SHP77 treated with DMSO at 0.1 percent for 48 hours (cell line): ENCODE measurements at regions not wholly inside any gene's neighbourhood (a gene's known extent, or its start where the extent isn't known, plus 50 kb on each side); places are given as distances from the start of the nearest gene placed in this dataset.

ENCODE experiments used
- DNase-seq: peaks from one replicate; lab custom pipeline; 2025; lab: John Stamatoyannopoulos, UW

DNA sequence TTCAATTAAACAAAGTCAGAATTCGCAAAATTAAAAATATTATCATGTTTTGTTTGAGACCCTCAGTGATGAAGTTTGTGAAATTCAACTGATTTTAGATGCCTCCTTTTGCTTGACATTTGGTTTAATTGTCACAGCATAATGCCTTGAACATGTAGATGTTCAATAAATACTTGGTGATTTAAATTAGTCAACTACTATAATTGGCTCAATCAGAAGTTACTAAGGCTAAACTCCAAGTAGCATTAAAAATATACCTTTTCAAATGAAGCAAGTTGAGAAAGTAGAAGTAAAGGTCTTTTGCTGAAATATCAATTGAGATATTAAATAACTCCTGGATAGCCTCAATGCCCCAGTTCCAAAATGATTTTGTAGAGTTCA lies 145.8 kb upstream of the AKIRIN2 start:
- no peak for DNase-seq

DNA sequence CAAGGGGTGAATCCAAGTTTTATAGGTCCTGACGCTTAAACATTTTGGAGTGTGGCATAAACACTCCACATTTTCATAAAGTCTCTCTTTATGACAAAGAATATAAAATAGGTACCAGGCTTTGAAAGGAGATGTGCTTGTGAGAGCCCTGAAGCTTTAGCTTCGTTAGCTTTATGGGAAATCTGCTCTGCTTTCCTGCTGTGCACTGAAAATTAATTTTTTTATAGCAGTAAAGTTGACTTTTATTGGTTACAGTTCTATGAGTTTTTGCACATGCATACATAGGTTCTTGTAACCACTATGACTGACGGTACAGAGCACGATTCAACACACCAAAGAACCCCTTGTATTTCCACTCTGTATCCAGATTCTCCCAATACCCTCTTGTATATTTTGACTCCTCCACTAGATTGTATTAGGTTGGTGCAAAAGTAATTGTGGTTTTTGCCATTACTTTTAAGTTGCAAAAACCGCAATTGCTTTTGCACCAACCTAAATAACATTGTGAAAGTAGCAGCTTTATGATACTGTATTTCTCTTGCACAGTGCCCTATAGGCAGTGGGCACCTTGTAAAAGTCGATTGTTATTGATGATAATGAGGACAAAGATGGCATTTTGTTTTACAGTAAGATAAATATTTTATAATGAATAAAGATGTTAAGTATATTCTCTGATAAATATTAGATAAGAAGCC lies 145.2 kb upstream of the AKIRIN2 start:
- no peak for DNase-seq

DNA sequence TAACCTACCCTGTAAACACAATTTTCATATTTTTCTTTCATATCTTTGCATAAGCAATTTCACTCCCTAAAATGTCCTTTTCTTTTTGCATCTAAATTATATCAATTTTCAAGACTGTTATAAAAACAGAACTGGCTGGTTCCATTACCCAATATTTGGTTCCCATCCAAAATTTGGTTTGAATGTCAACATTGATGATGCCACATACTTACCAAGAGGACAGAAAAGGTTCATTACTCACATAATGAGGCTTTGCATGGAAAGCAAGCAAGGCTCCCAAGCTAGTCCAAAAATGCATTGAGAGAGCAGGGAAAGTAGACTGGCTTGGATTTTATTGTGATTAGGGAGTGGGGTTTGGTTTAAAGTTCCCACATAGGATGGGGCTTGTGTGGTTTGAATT lies 144.4 kb upstream of the AKIRIN2 start:
- peak; percentile 22 for DNase-seq

DNA sequence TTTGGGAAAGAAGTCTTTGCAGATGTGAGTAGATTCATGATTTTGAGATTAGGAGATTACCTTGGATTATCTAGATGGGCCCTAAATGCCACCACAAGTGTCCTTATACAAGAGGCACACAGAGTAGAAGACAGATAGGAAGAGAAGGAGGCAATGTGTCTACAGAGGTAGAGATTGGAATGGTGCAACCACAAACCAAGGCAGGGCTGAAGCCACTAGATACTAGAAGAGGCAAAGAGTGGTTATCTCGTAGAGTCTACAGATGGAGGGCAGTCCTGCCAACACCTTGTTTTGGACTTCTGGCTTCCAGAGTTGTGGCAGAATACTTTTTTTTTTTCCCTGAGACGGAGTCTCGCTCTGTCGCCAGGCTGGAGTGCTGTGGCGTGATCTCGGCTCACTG lies 138.3 kb upstream of the AKIRIN2 start:
- no peak for DNase-seq

DNA sequence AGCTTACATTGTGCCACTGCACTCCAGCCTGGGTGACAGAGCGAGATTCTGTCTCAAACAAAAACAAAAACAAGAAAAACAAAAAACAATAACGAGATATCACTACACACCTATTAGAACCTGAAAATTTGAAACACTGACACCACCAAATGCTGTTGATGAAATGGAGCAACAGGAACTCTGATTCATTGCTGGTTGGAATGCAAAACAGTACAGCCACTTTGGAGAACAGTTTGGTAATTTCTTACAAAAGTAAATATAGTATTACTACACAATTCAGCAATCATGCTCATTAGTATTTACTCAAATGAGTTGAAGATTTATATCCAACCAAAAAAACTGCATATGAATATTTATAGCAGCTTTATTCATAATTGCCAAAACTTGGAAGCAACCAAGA lies 135.8 kb upstream of the AKIRIN2 start:
- no peak for DNase-seq

DNA sequence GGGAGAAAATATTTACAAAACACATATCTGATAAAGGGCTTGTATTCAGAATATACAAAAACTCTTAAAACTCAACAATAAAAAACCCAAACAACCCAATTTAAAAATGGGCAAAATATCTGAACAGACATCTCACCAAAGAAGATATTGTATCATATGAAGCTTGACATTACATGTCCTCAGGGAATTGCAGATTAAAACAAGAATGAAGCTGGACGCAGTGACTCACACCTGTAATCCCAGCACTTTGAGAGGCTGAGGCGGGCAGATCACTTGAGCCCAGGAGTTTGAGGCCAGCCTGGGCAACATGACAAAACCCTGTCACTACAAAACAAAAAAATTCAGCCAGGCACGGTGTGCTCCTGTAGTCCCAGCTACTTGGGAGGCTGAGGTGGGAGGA lies 135.4 kb upstream of the AKIRIN2 start:
- DNase-seq: no peak

DNA sequence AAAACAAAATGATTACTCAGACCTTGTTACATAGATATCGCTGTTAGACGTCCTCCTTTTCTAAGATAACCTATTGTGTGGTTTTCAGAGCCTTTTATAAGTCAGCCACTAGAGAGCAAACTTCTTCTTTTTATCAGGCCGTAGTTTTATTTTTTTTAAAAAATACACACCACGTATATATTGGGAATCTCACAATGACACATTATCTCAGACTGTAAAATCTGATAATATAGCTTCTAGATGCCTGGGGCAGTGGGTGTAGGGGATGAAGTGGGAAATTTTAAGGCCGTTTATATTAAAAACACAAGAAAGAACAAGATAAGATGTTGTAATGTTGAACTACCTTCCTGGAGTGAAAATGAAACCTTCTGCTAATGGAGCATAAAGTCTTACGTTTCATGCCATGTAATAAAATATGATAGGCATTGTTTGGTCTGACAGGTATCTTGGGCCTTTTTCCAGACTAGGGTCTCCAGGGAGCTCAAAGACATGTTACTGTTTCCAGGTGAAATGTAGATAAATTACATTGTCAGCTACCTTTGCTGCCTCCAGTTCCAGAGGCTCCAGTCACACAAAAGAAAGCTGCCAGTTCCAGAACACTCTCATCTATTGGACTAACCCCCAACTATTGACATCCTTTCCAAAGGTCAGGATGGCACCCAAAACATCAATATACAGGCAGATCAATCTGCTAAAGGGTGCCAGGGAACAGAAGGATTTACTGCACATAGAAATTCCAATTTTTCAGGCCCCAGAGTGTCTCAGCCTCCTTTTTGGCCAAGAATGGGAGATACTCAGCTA lies 130.2 kb upstream of the AKIRIN2 start:
- DNase-seq: peak; percentile 53

DNA sequence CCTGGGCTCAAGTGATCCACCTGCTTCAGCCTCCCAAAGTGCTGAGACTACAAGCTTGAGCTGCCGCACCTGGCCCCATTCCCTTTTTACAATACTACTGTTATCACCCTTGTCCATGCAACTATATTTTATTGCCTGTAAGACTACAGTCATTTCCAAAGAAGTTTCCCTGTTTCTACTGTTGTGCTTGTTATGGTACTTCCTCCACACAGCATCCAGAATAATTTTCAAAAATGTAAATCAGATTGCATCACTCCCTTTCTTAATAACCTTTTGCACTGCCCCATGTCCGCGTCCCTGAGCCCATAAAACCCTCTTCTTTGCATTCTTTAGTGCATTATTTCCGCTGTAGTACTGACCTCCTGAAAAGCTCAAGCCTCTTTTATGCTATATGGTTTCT lies 128.9 kb upstream of the AKIRIN2 start:
- no peak for DNase-seq

DNA sequence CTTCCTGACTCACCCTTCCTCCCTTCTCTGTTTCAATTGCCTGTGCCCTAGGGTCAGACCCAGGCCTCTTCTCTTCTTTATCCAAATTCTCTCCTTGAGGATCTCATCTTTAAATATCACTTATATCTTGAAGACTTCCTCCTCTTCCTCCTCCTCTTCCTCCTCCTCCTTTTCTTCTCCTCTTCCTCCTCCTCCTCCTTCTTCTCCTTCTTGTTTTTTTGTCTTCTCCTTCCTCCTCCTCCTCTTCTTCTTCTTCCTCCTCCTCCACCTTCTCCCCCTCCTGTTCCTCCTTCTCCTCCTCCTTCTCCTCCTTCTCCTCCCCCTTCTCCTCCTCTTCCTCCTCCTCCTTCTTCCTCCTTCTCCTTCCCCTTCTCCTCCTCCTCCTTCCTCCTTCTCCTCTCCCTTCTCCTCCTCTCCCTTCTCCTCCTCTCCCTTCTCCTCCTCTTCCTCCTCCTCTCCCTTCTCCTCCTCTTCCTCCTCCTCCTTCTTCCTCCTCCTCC lies 127.6 kb upstream of the AKIRIN2 start:
- no peak for DNase-seq

DNA sequence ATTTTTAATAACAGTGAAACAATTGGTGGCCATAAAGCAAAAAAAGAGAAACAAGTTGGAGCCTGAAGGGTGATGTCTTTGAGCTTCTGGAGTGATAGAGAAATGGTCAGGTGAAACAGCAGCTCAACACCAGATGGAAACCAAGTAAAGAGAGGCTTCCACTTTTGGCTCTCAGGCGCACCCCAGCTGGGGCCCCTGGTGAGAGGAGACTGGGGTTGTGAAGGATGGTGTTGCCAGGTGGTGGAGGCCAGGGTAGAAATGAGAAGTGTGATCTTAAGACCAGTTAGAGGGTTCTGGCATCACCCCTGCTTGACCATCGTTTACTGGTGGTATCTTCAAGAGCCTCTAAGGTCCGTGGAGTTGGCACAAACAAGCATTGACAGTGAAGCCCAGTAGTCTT lies 126.0 kb upstream of the AKIRIN2 start:
- DNase-seq: no peak

DNA sequence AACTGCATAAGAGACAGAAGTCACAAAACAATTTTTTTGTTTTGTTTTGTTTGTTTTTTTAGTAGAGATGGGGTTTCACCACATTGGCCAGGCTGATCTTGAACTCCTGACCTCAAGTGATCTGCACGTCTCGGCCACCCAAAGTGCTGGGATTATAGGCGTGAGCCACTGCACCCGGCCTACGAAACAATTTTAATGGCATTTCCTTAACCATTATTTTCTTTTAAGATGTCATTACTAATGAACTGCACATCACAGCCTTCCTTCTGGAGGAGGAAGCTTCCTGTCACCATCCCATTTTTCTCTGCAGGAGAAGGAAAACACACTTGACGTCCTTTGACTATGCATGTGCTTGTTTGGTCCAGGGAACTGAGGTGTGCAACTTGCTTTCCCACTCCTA lies 125.3 kb upstream of the AKIRIN2 start:
- DNase-seq: no peak

DNA sequence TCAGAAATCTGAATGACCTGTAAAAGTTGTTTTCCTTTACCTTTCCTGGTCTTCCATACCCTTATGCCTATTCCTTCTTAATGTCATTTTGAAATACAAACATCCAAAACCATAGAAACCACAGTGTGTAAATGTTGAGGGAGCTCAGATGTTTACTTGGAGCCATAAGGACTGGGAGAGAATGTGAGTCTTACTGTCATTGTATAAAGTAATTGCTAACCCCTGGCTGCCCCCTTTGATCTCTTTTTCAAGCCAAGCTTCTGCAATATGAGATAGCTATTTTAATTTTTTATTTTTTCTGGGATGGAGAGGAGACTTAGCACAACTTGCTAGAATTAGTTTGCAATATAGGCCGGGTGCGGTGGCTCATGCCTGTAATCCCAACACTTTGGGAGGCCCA lies 124.4 kb upstream of the AKIRIN2 start:
- no peak for DNase-seq

DNA sequence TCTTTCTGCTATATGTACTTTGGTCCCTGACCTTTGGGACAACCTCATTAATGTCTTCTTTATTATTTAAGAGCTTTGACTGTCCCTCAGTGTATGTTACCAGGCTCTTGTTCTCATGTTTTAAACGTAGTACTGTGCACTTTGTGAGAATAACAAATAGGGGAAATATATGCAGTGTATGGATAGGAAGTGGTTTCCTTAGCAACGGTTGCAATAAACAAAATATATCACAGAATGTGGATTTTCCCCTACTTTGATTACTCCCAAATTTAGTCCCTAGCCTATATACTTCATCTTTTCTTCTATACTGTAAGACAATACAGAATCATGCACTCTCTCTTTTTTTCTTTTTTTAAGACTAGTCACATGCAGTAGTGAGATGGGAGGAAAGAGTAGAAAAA lies 123.8 kb upstream of the AKIRIN2 start:
- no peak for DNase-seq

DNA sequence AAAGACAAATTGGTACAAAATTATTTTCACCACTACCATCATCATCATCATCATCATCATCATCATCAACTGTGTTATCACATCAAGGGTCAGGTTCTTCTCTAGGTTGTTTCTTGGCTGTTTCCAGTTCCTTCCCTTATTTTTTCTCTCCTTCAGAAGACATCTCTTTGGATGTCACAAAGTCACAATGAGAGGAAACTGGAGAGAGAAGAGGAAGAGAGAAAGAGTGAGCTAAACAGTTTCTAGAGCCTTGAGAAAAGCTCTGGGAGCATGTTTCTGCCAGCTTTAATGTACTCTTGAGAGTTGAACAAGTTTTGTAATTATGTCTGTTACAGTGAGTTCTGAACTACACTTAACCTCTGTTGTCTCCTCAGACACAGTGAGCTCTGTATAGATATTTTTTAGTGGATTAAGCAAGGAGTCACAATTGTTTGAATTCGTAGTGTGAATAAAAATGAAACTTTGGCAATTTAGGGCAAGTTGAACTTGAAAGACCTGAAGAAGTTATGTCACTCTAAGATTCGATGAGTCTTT lies 123.0 kb upstream of the AKIRIN2 start:
- DNase-seq: no peak

DNA sequence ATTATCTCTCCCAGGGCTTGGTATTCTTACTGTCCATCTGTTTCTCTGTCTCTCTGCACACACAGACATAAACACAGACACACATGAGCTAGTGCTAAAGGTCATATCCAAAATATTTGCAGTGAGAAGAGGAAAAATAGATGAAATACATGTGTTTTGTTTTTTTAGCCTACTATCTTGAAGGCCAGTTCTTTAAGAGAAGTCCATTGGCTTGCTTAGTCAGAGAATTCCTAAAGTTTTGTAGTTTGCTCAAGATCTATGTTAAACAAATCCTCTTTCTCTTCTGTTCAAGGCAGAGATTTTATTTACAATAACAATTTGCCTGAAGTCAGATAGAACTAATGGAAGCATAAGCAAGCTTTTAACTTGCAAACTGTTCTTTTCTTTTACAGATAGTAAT lies 120.0 kb upstream of the AKIRIN2 start:
- DNase-seq: no peak

DNA sequence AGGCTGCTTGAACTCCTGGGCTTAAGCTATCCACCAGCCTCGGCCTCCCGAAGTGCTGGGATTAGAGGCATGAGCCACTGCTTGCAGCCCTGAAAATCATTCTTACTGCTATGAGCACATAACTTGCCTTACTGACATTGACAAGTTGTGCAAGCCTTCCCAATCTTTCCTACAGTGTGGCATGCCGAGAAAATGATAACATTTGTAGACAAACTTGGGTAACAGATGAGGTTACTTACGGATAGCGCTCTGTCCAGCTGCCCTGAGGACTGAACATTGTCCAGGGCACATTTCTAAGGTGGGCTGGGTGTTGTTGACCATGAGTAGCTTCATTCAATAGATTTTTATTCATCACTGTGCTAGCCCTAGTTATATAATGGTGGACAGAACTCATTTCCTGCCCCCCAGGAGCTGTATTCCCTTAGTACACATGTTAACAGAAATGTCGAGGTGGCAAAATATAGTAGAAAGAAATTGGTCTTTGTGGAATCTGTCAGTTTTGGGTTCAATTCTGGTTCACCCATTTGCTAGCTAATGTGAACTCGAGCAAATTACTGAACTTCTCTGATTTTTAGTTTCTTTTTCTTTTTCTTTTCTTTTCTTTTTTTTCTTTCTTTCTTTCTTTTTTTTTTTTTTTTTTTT lies 118.4 kb upstream of the AKIRIN2 start:
- no peak for DNase-seq

DNA sequence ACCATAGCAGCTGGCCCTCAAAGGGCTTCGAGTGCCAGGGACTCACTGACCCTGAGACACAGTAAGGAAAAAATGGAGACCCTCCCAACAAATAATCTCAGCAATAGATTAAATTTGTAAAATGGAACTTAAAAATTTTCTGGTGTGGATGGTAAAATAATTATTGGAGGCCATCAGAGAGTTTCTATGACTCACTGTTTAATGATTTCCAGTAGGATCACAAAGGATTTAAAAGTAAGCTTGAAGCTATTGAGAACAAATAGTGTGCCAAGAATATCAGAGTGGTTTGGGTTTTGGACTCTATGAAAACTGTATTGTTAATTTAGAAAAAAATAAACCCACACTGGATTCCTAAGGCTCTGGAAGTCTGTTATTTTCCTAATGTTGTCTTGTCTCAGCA lies 115.2 kb upstream of the AKIRIN2 start:
- DNase-seq: no peak

DNA sequence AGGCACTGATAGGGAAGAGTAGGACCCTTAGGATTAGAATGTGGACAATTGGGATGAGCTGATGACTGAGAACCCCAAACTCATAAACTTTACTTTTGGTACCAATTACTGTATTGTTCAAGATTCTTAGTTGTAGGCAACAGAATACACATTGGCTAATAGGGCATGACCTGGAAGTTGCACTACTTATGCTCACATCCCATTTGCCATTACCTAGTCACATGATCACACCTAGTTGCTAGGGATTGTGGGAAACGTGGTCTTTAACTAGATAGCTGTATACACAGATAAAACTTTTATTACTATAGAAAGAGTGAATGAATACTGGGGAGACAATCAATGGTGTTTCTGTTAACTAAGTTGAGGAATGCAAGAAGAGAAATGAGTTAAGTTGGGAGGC lies 113.4 kb upstream of the AKIRIN2 start:
- no peak for DNase-seq

DNA sequence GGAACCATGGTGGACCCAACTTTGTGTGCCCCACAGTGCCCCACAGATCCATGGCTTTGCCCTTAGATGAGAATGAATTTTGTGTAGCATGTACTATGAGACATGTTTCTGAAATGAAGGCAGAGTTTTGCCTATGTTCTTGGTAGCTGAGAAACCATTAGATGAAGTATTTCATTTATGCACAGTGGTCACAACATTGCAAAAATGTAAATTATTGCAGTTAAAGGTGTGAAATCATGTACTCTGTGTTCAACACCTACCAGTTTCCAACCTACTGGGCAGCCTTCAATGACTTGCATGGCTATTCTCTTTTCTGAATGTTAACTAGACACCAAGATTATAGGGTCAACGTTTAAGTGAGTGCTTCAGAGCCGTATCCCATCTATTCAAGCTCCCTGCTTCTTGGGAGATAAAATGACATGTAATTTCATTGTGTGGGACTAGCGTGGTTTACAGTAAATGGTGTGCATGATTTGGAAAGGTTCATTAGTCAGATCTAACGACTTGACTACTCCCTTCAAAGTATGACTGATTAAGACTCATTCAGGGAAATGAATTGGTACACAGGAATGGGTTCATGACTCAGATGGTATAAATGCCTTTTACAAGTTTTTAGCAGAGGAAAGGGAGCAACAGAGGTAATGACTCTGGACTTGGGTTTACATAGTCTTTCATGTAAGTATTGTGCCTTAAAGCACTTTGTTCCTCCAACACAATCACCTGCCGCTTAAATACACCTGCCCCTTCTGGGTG lies 106.1 kb upstream of the AKIRIN2 start:
- DNase-seq: no peak

DNA sequence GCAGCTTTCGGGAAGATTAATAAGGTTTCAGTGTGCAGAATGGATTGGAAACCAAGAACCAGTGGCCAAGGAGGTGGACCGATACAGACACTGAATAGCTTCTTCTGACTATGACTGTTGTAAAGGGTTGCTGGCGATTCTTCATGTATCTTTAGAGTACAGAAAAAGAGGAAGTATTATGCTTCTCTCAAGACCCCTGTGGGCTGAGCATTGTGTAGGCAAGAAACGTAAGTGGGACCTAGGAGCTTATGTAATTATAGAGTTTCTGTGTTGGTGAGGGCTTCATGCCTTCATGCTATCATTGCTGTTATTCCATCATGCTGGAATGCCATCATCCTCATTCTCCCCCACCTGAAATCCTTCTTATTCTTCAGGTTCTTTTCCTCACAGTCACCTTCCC lies 105.4 kb upstream of the AKIRIN2 start:
- no peak for DNase-seq

DNA sequence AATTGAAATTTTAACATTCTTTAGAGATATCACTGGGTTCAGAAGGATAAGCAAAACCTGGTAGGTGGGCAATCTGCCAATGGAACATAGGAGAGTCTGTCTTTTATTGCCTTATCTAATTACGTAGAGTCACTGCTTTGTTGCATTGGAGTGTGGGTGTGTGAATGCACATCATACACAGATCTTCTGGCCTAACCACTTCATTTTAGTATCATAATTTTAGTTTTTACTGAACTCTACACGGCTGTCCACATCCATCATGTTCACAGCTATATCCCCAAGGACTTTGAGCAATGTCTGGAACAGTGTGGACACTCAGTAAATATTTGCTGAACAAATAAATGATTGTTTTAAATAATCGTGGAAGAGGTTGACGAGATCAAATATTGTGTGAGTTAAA lies 104.6 kb upstream of the AKIRIN2 start:
- peak; percentile 45 for DNase-seq

DNA sequence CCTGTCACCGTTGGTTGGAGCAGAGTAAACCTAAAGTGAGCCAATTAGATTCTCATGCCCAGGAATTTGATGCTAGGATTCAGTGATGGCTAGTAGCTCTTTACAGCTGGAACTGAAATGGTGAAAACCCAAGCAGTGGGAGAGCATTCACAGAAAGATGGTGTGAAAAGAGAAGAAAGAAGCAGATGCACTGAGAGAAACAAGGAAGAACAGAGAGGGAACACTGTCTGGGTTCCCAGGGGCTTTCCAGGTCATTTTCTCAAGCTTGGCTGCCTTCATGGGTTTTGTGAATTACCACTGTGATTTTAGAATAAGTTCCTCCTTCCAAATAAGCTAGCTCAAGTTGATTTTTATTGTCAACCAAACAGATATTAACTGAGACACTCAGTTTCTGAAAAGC lies 104.1 kb upstream of the AKIRIN2 start:
- DNase-seq: no peak
